ENCODE measurements at regions not wholly inside any gene's neighbourhood (a gene's known extent, or its start where the extent isn't known, plus 50 kb on each side); places are given as distances from the start of the nearest gene placed in this dataset.

DNA sequence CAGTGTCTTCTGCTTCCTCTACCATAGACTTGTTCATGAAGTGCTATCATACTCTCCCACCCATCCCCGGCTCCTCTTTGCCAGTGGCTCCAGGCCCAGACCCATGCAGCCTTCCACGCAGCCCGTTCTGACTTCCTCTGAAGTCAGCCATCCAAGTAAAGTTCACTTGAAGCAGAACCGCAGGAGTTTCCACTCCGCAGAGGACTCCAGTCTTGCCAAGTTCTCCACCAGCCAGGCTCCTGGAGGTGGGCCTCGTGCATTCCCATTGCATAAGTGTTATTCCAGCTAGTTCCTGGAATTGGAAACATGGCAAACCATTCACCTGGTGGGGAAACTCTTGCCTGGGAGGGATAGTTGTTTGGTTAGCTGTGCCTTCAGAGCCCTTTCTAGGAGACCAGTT is 185.1 kb downstream of the PLPP3 start:
- ChIA-PET POLR2A (no interaction called here), CTCF (no interaction called here)
- H3K4me3 ChIP-seq (ENCODE audit: low read depth, low read length) = no peak overlapping the region
- TF ChIP-seq, protein P1, sequence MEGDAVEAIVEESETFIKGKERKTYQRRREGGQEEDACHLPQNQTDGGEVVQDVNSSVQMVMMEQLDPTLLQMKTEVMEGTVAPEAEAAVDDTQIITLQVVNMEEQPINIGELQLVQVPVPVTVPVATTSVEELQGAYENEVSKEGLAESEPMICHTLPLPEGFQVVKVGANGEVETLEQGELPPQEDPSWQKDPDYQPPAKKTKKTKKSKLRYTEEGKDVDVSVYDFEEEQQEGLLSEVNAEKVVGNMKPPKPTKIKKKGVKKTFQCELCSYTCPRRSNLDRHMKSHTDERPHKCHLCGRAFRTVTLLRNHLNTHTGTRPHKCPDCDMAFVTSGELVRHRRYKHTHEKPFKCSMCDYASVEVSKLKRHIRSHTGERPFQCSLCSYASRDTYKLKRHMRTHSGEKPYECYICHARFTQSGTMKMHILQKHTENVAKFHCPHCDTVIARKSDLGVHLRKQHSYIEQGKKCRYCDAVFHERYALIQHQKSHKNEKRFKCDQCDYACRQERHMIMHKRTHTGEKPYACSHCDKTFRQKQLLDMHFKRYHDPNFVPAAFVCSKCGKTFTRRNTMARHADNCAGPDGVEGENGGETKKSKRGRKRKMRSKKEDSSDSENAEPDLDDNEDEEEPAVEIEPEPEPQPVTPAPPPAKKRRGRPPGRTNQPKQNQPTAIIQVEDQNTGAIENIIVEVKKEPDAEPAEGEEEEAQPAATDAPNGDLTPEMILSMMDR (IDR thresholded peaks at IDR 0.05; ENCODE audit: insufficient read depth, low read length, missing control alignments) = no peak
- DNase-seq (ENCODE audit: low read depth, low spot score) = no peak

DNA sequence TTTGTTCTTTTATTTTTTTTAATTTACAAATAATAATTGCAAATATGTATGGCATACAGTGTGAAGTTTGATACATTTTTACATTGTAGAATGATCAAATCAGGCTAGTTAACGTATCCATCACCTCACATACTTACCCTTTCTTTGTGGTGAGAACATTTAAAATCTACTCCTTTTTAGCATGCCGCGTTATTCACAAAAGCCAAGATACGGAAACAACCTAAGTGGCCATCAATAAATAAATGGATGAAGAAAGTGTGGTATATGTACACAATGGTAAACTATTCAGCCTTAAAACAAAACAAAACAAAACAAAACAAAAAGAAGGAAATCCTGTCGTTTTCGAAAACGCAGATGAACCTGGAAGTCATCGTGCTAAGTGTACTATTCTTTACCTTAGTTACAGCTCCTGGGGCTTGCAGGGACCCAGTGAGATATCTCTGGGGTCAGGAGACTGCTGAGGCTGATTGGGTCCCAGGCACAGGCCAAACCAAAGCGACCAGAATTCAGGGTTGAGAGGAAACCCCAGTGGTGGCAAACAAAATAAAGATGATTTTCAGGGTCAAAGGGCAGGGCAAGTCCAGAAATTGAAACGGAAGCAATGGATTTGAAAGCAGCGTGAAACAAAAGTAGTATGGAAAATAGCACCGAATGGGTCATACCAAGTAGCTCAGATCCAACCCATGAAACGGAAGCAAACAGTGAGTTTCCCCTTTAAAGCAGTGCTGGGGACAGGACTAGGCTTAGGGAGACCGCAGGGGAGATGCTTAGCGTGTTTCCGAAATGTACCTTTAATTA is 188.2 kb downstream of the PLPP3 start:
- no peak for DNase-seq (ENCODE audit: low read depth, low spot score)
- H3K4me3 ChIP-seq (ENCODE audit: low read depth, low read length) = no peak overlapping the region
- TF ChIP-seq, protein P1 (IDR thresholded peaks at IDR 0.05; ENCODE audit: insufficient read depth, low read length, missing control alignments) = no peak
- POLR2A ChIA-PET = no interaction called here
- CTCF ChIA-PET = no interaction called here

DNA sequence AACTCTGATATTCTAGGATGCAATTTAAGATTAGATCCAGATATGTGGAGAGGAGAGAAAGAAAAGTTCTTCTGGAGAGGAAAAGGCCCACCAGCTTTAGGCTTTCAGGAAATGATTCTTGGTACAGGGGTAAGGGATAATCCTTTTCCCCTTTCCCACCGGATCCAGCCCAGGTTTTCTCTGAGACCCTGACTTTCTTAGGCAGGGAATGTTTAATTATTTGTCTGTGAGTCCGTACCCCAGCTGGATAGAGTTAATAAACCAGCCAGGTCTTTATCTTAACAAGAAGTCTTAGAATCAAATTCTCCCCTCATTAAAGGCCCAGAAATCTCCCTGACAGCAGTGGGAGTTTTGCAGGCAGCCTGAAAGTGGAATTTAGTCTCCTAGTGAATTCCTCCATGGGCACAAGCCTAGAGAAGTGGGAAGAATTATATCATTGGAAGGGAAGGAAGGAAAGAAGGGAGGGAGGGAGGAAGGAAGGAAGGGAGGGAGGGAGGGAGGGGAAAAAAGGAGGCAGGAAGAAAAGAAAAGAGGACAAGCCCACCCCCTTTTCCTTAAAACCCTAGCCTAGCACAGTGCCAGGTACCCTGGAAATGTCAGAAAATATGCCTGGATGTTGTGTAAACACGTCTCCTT is 189.0 kb downstream of the PLPP3 start:
- CTCF ChIA-PET = no interaction called here
- no peak for DNase-seq (ENCODE audit: low read depth, low spot score)
- H3K4me3 ChIP-seq (ENCODE audit: low read depth, low read length) = no peak overlapping the region
- TF ChIP-seq, protein P1 (IDR thresholded peaks at IDR 0.05; ENCODE audit: insufficient read depth, low read length, missing control alignments) = no peak
- POLR2A ChIA-PET = no interaction called here

DNA sequence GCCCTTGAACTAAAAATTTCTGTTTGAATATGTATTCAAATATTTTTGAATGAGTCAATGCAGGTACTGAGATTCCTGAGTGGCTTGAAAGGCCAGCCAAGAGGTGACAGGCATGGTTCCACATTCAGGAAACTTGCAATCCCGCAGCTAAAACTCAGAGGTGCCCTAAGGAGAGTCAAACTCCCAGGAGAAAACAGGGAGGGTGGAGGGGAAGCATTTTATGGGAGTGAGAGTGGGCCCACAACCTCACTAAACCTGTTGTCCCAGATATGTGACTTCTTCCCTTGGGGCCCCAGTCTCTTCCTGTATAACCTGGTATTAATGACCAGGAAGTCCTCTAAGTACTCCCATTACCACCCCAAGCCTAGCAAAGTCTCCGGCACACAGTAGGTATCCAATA is 189.6 kb downstream of the PLPP3 start:
- CTCF ChIA-PET = no interaction called here
- POLR2A ChIA-PET = no interaction called here
- no peak for DNase-seq (ENCODE audit: low read depth, low spot score)

DNA sequence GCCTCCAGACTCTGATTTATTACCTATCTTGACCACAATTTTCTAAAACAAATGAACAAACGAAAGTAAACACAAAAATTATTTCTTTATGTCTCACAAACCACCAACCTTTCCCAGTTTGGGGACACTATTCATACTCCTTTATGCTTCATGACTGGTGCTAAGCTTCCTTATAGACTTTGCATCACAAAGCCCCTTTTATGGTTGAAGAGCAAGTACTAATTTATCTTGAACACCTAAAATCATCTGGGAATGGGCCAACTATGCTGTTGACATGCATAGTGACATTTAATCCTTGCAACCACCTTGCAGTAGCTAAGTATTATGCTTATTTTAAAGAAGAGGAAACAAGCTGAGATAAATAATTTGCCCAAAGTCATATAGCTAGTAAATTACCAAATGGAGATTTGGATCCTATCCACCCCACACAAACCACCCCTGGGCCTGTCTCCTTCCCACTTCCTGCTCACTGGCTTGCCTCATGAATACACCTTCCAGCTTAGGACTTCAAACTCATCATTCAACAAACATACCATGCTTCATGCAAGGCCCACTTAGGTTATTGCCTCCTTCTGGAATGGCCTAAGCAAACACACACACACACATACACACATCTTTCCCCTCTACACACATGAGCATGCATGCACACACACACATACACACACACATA is 192.2 kb downstream of the PLPP3 start:
- DNase-seq (ENCODE audit: low read depth, low spot score) = no peak
- no peak overlapping the region for H3K4me3 ChIP-seq (ENCODE audit: low read depth, low read length)
- POLR2A ChIA-PET = no interaction called here
- CTCF ChIA-PET = interaction anchor here (1.7 kb wide), 1 partner anchor 13 kb away, joined by 4 read pairs; no protein-coding TSS in a partner anchor
- TF ChIP-seq, protein P1 (IDR thresholded peaks at IDR 0.05; ENCODE audit: insufficient read depth, low read length, missing control alignments) = no peak

More for the DNA sequence above, 189.6 kb downstream of the PLPP3 start:
- no peak overlapping the region for H3K4me3 ChIP-seq (ENCODE audit: low read depth, low read length)
- TF ChIP-seq, protein P1 (IDR thresholded peaks at IDR 0.05; ENCODE audit: insufficient read depth, low read length, missing control alignments) = no peak

DNA sequence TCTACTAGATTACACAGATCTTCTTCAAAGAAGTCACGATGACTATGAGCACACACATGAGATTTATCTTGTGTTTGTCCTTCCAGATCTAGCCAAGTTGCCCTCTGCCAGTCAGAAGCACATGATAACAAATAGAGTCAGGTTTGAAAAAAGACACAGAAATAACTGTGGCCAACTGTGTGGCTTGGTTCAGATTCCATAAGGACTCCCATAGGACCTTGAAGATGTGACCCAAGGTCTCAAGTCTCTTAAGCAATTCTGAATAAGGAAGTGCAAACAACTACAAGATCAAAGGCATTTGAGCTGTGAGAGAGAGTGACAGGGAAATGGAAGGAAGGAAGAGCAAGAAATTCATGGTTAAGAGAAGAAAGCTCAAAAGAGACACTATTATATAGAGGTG is 194.0 kb downstream of the PLPP3 start:
- DNase-seq (ENCODE audit: low read depth, low spot score) = no peak
- CTCF ChIA-PET = interaction anchor here (0.7 kb wide), 1 partner anchor 1009 kb away, joined by 3 read pairs; no protein-coding TSS in a partner anchor
- no peak overlapping the region for H3K4me3 ChIP-seq (ENCODE audit: low read depth, low read length)
- TF ChIP-seq, protein P1 (IDR thresholded peaks at IDR 0.05; ENCODE audit: insufficient read depth, low read length, missing control alignments) = no peak
- POLR2A ChIA-PET = no interaction called here

Measured in AG04449 (cell line).